Gastroesophageal sphincter (tissue), 3 donors: ENCODE measurements at regions not wholly inside any gene's neighbourhood (a gene's known extent, or its start where the extent isn't known, plus 50 kb on each side); places are given as distances from the start of the nearest gene placed in this dataset.

Experiments used
- EP300 ChIP-seq: sonication (generic); formaldehyde crosslinking; IDR thresholded peaks from one replicate; pipeline ENCODE4 v1.6.1; 2017; ENCODE audit warnings: antibody characterized with exemption, mild to moderate bottlenecking
- POLR2A ChIP-seq, 2 donors: fragments of 450-650 bp; IDR thresholded peaks; one replicate each; pipeline ENCODE4 v1.6.1; 2017; ENCODE audit warnings: antibody characterized with exemption in 2 of 2, mild to moderate bottlenecking in 2 of 2, moderate library complexity in 1 of 2
- POLR2AphosphoS5 ChIP-seq: sonication (generic); formaldehyde crosslinking; IDR thresholded peaks from one replicate; pipeline ENCODE4 v1.6.1; 2017; ENCODE audit warnings: antibody characterized with exemption
- TF ChIP-seq, protein P1 (sequence below), 4 experiments: fragments of 200-600 bp in 2 of 4; fragments of 450-650 bp in 2 of 4; sonication (generic) in 1 of 4; IDR thresholded peaks; one replicate each; pipeline ENCODE4 v1.5.1; 2017 to 2019; ENCODE audit warnings: antibody characterized with exemption in 4 of 4, mild to moderate bottlenecking in 2 of 4, moderate library complexity in 2 of 4

DNA sequence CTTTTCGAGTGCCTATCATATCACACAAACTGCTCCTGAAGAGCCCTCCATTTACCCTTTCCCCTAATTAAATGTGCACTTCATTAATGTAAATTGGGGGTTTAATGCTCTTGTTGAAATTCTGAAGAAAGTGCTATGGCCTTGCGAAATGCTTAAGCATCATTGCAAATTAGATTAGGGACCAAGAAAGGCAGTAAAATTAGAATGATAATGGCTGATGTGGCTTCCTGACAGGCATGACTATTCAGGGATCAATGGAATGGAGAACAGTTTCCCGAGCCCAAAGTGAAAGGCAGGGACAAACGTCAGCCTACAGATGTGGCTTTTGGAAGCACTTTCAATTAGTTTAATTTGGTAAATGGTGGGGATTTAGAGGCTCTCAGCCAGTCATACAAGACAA, 120.1 kb downstream of the NKX6-1 start:
- TF ChIP-seq, protein P1, sequence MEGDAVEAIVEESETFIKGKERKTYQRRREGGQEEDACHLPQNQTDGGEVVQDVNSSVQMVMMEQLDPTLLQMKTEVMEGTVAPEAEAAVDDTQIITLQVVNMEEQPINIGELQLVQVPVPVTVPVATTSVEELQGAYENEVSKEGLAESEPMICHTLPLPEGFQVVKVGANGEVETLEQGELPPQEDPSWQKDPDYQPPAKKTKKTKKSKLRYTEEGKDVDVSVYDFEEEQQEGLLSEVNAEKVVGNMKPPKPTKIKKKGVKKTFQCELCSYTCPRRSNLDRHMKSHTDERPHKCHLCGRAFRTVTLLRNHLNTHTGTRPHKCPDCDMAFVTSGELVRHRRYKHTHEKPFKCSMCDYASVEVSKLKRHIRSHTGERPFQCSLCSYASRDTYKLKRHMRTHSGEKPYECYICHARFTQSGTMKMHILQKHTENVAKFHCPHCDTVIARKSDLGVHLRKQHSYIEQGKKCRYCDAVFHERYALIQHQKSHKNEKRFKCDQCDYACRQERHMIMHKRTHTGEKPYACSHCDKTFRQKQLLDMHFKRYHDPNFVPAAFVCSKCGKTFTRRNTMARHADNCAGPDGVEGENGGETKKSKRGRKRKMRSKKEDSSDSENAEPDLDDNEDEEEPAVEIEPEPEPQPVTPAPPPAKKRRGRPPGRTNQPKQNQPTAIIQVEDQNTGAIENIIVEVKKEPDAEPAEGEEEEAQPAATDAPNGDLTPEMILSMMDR (IDR thresholded peaks at IDR 0.05), result no peak
- TF ChIP-seq POLR2A (IDR thresholded peaks at IDR 0.05), result no peak
- TF ChIP-seq EP300, result no peak
- TF ChIP-seq POLR2AphosphoS5, result no peak
